ENCODE measurements at regions not wholly inside any gene's neighbourhood (a gene's known extent, or its start where the extent isn't known, plus 50 kb on each side); places are given as distances from the start of the nearest gene placed in this dataset.

- DNase-seq, result no peak
Observed at GRCh38 chr18:60826346-60826745, 453.8 kb upstream of the MC4R start.

- no peak for DNase-seq
Observed at GRCh38 chr18:60831971-60832370, 459.4 kb upstream of the MC4R start.

- DNase-seq, result no peak
Observed at GRCh38 chr18:60838677-60839076, 466.1 kb upstream of the MC4R start.

GRCh38 chr18:60846396-60846795 is 473.8 kb upstream of the MC4R start:
- no peak for DNase-seq

GRCh38 chr18:60847517-60847916 is 474.9 kb upstream of the MC4R start:
- DNase-seq, result no peak

- no peak for DNase-seq
Observed at GRCh38 chr18:60861575-60861974, 471.7 kb upstream of the CDH20 start.

GRCh38 chr18:60862988-60863387 is 470.2 kb upstream of the CDH20 start:
- DNase-seq, result no peak

GRCh38 chr18:60865801-60866200 is 467.4 kb upstream of the CDH20 start:
- no peak for DNase-seq

- DNase-seq, result no peak
Observed at GRCh38 chr18:60870261-60871153, 462.7 kb upstream of the CDH20 start.

- no peak for DNase-seq
Observed at GRCh38 chr18:60872434-60872833, 460.8 kb upstream of the CDH20 start.

- no peak for DNase-seq
Observed at GRCh38 chr18:60873708-60874107, 459.5 kb upstream of the CDH20 start.

- no peak for DNase-seq
Observed at GRCh38 chr18:60875957-60876507, 457.2 kb upstream of the CDH20 start.

GRCh38 chr18:60880184-60880583 is 453.0 kb upstream of the CDH20 start:
- no peak for DNase-seq

GRCh38 chr18:60883587-60883986 is 449.6 kb upstream of the CDH20 start:
- no peak for DNase-seq

GRCh38 chr18:60888071-60888624 is 445.1 kb upstream of the CDH20 start:
- DNase-seq, result no peak

- no peak for DNase-seq
Observed at GRCh38 chr18:60889442-60889841, 443.8 kb upstream of the CDH20 start.

- no peak for DNase-seq
Observed at GRCh38 chr18:60891936-60892335, 441.3 kb upstream of the CDH20 start.

GRCh38 chr18:60892441-60892840 is 440.8 kb upstream of the CDH20 start:
- DNase-seq, result no peak

GRCh38 chr18:60892855-60893254 is 440.4 kb upstream of the CDH20 start:
- DNase-seq, result no peak

- DNase-seq, result no peak
Observed at GRCh38 chr18:60893355-60894097, 439.7 kb upstream of the CDH20 start.

- no peak for DNase-seq
Observed at GRCh38 chr18:60894254-60894945, 438.8 kb upstream of the CDH20 start.

- DNase-seq, result no peak
Observed at GRCh38 chr18:60895181-60895580, 438.0 kb upstream of the CDH20 start.

- no peak for DNase-seq
Observed at GRCh38 chr18:60898111-60898510, 435.1 kb upstream of the CDH20 start.
